Chondrocyte (in vitro differentiated cells): ENCODE measurements at regions not wholly inside any gene's neighbourhood (a gene's known extent, or its start where the extent isn't known, plus 50 kb on each side); places are given as distances from the start of the nearest gene placed in this dataset.
A peak's percentile ranks its signal among the peaks of the same experiment; 100 is the strongest.

Experiments
- DNase-seq: peaks from one replicate; pipeline ENCODE4 v3.0.0; 2021; ENCODE audit warnings: mixed read lengths, low spot score
- H3K27ac Mint-ChIP-seq: one replicate; pipeline ENCODE4 v1.8.0; 2021; ENCODE audit warnings: mild to moderate bottlenecking, moderate library complexity, mixed read lengths; ENCODE audit not compliant: unreplicated experiment
- H3K27me3 Mint-ChIP-seq: 2 replicates; pipeline ENCODE4 v1.8.0; 2021; ENCODE audit warnings: low read depth, mixed read lengths
- H3K36me3 Mint-ChIP-seq: 2 replicates; pipeline ENCODE4 v1.8.0; 2021; ENCODE audit warnings: low read depth, mixed read lengths
- H3K4me1 Mint-ChIP-seq: 2 replicates; pipeline ENCODE4 v1.8.0; 2021; ENCODE audit warnings: low read depth, mild to moderate bottlenecking, mixed read lengths
- H3K4me3 Mint-ChIP-seq: one replicate; pipeline ENCODE4 v1.8.0; 2021; ENCODE audit warnings: mild to moderate bottlenecking, moderate library complexity, mixed read lengths; ENCODE audit not compliant: unreplicated experiment
- H3K9me3 Mint-ChIP-seq: 2 replicates; pipeline ENCODE4 v1.8.0; 2021; ENCODE audit warnings: low read depth, mixed read lengths
- TF ChIP-seq, protein P1 (sequence below): fragments of 200-600 bp; sonication (generic); IDR thresholded peaks from 2 replicates; pipeline ENCODE4 v1.5.0; 2021; ENCODE audit warnings: antibody characterized with exemption, mild to moderate bottlenecking, moderate library complexity

DNA sequence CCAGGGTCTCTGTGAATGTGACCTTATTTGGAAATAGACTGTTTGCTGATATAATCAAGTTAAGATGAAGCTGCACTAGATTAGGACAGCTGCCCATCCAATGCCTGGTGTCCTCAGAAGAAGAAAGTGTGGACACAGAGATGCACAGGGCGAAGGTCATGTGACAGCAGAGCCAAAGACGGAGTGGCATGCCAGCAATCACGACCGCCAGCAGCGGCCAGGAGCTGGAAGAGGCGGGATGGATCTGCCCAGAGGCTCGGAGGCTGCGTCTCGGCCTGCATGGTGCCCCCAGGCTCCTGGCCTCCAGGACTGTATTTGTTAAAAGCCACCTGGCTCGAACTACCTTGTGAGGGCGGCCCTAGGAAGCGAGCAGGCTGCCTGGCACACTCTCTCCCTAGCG lies 76.5 kb downstream of the RFLNA start:
- Mint-ChIP-seq H3K4me3 (no peak overlapping the region), H3K9me3 (no peaks in the 10 kb centered on the region), H3K27ac (no peak overlapping the region), H3K4me1 (peaks cover 39% of the 10 kb centered on the region), H3K27me3 (no peaks in the 10 kb centered on the region), H3K36me3 (peaks cover 16% of the 10 kb centered on the region)
- TF ChIP-seq, protein P1, sequence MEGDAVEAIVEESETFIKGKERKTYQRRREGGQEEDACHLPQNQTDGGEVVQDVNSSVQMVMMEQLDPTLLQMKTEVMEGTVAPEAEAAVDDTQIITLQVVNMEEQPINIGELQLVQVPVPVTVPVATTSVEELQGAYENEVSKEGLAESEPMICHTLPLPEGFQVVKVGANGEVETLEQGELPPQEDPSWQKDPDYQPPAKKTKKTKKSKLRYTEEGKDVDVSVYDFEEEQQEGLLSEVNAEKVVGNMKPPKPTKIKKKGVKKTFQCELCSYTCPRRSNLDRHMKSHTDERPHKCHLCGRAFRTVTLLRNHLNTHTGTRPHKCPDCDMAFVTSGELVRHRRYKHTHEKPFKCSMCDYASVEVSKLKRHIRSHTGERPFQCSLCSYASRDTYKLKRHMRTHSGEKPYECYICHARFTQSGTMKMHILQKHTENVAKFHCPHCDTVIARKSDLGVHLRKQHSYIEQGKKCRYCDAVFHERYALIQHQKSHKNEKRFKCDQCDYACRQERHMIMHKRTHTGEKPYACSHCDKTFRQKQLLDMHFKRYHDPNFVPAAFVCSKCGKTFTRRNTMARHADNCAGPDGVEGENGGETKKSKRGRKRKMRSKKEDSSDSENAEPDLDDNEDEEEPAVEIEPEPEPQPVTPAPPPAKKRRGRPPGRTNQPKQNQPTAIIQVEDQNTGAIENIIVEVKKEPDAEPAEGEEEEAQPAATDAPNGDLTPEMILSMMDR: no peak
- DNase-seq: no peak

DNA sequence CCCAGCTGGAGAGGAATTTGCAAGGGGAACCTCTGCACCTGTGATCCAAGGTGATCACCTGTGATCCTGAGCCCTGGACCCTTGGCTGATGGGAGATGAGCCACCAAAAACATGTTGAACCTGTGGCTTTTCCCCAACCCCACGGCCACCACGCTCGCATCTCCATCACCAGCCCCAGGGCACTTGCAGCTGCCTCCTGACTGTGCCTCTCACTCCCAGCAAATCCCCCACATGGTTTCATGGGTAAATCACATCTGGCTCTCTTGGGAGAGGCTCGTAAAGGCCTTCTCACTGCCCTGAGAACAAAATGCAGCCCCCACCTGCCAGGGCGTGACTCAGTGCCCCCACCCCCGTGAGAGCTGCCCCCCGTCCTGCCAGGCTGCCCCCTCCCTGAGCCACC lies 76.0 kb downstream of the RFLNA start:
- Mint-ChIP-seq H3K9me3 (no peaks in the 10 kb centered on the region), H3K4me1 (peaks cover 40% of the 10 kb centered on the region), H3K27ac (no peak overlapping the region), H3K4me3 (no peak overlapping the region), H3K36me3 (peaks cover 18% of the 10 kb centered on the region), H3K27me3 (no peaks in the 10 kb centered on the region)
- TF ChIP-seq, protein P1: no peak
- no peak for DNase-seq

DNA sequence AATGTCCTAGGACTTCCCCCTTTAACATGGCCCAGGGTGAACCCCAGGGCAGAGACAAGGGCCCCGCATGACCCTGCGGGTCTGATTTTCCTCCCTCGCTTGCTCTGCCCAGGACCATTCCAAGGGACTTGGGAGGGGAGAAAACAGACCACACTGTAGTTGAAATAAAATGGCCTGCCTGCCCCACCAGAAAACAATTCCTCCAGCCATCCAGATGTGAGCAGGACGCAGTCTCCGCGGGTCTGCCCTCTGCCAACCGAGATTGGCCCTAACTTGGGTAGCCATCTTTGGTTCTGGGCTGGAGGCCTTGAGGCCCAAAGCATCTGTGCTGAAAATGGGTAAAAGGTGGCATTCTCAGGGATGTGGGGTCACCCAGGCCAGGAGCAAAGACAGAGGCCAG lies 75.5 kb downstream of the RFLNA start:
- no peak overlapping the region for H3K4me3 Mint-ChIP-seq
- DNase-seq: no peak
- no peaks in the 10 kb centered on the region for H3K27me3 Mint-ChIP-seq
- H3K4me1 Mint-ChIP-seq: peaks cover 42% of the 10 kb centered on the region
- H3K27ac Mint-ChIP-seq: peak overlapping the region; percentile 66
- TF ChIP-seq, protein P1: no peak
- H3K9me3 Mint-ChIP-seq: no peaks in the 10 kb centered on the region
- peaks cover 18% of the 10 kb centered on the region for H3K36me3 Mint-ChIP-seq

DNA sequence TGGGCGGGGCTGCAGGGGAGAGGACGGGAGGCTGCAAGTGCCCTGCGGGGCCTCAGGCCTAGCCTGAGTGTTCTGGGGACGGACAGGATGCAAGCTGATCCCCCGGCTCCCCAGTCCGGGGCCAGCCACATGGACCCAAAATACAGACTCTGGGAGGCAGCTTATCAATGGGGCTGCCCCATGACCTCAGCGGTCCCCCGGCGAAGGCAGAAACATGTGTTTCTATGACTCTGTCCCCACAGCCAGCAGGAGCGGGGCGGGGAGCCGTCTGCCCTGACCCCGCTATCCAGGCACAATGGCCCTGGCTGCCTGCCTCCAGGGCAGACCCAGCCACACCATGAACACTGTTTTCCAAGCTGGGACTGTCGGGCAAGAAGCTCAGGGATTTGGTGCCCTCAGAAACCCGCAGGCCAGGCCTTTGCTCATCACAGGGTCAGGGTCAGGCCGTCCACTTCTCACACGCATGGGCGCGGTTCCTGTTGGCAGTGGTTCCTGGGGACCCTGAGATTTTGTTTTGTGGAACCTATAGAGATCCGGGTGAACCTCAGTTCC lies 75.0 kb downstream of the RFLNA start:
- Mint-ChIP-seq H3K9me3 (no peaks in the 10 kb centered on the region), H3K27me3 (no peaks in the 10 kb centered on the region), H3K36me3 (peaks cover 16% of the 10 kb centered on the region), H3K4me3 (no peak overlapping the region), H3K27ac (peak overlapping the region; percentile 66), H3K4me1 (peaks cover 42% of the 10 kb centered on the region)
- DNase-seq: no peak
- TF ChIP-seq, protein P1: no peak

DNA sequence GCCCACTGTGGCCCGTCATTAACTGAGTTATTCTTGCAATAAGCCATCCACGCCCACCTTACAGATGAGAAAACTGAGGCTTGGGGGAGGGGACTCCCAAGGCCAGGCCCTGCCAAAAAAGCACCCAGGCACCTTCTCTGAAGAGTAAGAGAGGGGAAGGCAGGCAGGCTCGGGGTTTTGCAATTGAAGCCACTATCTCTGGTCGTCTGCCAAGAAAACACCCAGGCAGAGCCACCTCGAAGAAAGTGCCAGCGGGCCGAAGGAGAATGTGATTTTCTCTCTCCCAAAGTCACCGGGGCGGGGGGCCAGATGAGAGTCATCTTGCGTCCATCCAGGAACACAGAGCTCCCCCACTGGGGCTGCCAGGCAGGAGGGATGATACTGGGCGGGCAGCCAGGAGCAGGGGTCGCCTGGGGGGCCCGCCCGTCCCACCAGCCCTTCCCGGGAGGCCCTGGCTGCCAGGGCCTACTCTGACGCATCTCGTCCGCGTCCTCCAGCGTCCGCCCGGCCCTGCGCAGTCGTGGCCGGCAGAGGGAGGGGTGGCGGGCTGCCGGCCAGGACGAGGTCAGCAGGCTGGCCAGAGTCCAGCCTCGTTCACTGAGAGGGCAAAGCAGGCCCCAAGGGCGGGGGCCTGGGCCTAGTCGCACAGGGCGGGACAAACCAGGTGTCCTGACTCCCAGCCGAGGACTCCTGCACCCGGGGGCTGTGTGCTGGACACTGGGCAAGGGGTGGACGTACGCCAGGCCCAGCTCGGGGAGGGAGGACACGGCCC lies 74.3 kb downstream of the RFLNA start:
- Mint-ChIP-seq H3K27me3 (no peaks in the 10 kb centered on the region), H3K9me3 (no peaks in the 10 kb centered on the region), H3K27ac (peak overlapping the region; percentile 77), H3K36me3 (peaks cover 16% of the 10 kb centered on the region), H3K4me1 (peaks cover 42% of the 10 kb centered on the region), H3K4me3 (no peak overlapping the region)
- TF ChIP-seq, protein P1: peak; percentile 71
- no peak for DNase-seq
